ENCODE measurements at regions not wholly inside any gene's neighbourhood (a gene's known extent, or its start where the extent isn't known, plus 50 kb on each side); places are given as distances from the start of the nearest gene placed in this dataset.

- Mint-ChIP-seq H3K27me3 (no peaks in the 10 kb centered on the region), H3K4me3 (no peak overlapping the region), H3K9me3 (peaks cover 10% of the 10 kb centered on the region), H3K36me3 (ENCODE audit: low read depth) (peaks cover 3% of the 10 kb centered on the region), H3K4me1 (ENCODE audit: low read depth) (no peaks in the 10 kb centered on the region), H3K27ac (no peak overlapping the region)
- no peaks in the 10 kb centered on the region for H3K27me3 ChIP-seq (ENCODE audit: control insufficient read depth in 1 of 2, insufficient read depth in 2 of 2, low read length in 2 of 2)
- H3K4me3 ChIP-seq (ENCODE audit: low read length), result no peak overlapping the region
- H3K36me3 ChIP-seq (ENCODE audit: insufficient read depth, low read length), result no peaks in the 10 kb centered on the region
- no peaks in the 10 kb centered on the region for H3K4me1 ChIP-seq (ENCODE audit: insufficient read depth, low read length)
- no peak overlapping the region for H3K27ac ChIP-seq (ENCODE audit: low read depth in 1 of 2, low read length in 2 of 2)
- peaks cover 3 to 18% of the 10 kb centered on the region in 2 experiments for H3K9me3 ChIP-seq (ENCODE audit: control insufficient read depth in 1 of 2, insufficient read depth in 1 of 2, low read length in 2 of 2)
- TF ChIP-seq, protein P1, sequence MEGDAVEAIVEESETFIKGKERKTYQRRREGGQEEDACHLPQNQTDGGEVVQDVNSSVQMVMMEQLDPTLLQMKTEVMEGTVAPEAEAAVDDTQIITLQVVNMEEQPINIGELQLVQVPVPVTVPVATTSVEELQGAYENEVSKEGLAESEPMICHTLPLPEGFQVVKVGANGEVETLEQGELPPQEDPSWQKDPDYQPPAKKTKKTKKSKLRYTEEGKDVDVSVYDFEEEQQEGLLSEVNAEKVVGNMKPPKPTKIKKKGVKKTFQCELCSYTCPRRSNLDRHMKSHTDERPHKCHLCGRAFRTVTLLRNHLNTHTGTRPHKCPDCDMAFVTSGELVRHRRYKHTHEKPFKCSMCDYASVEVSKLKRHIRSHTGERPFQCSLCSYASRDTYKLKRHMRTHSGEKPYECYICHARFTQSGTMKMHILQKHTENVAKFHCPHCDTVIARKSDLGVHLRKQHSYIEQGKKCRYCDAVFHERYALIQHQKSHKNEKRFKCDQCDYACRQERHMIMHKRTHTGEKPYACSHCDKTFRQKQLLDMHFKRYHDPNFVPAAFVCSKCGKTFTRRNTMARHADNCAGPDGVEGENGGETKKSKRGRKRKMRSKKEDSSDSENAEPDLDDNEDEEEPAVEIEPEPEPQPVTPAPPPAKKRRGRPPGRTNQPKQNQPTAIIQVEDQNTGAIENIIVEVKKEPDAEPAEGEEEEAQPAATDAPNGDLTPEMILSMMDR (IDR thresholded peaks at IDR 0.05), result no peak
- intact Hi-C loops (cut with DNase I, micrococcal nuclease), result no loop called here
- ATAC-seq (ENCODE audit: poor library complexity) (no peak), DNase-seq (no peak)
- CTCF ChIA-PET, result no interaction called here
- POLR2A ChIA-PET, result no interaction called here
Measured at GRCh38 chr12:19710811-19711793, 271.8 kb downstream of the AEBP2 start.

DNA sequence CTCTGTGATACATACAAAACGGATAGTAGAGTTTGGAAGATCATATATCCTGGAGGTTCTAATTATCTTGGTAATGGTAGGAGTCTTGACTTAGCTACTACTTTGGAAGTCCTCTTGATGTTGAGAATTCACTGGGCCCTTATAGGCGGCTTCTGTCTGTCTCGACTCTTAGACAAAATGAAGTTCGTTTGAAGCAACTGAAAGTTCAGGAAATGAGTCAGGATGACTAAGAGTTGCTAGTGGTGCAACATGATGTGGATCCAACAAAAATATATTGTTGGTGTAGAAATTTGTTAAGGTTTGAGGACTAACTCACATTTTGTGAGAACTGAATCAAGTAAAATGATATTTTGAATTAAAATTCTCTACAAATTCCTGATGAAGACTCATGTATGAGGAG is 272.7 kb downstream of the AEBP2 start:
- peaks cover 3 to 9% of the 10 kb centered on the region in 2 experiments for H3K9me3 ChIP-seq (ENCODE audit: control insufficient read depth in 1 of 2, insufficient read depth in 1 of 2, low read length in 2 of 2)
- no peaks in the 10 kb centered on the region for H3K27me3 Mint-ChIP-seq
- no peak for ATAC-seq (ENCODE audit: poor library complexity)

GRCh38 chr12:19718401-19718800 is 279.1 kb downstream of the AEBP2 start:
- intact Hi-C loops (cut with DNase I, micrococcal nuclease), result no loop called here
- no peaks in the 10 kb centered on the region for H3K27me3 ChIP-seq (ENCODE audit: control insufficient read depth in 1 of 2, insufficient read depth in 2 of 2, low read length in 2 of 2)
- no peak overlapping the region for H3K27ac Mint-ChIP-seq
- no peak overlapping the region for H3K27ac ChIP-seq (ENCODE audit: low read depth in 1 of 2, low read length in 2 of 2)
- H3K36me3 ChIP-seq (ENCODE audit: insufficient read depth, low read length), result no peaks in the 10 kb centered on the region
- H3K9me3 ChIP-seq (ENCODE audit: control insufficient read depth in 1 of 2, insufficient read depth in 1 of 2, low read length in 2 of 2), result no peaks in the 10 kb centered on the region
- no peak overlapping the region for H3K4me3 Mint-ChIP-seq
- ChIA-PET POLR2A (no interaction called here), CTCF (no interaction called here)
- TF ChIP-seq, protein P1 (IDR thresholded peaks at IDR 0.05), result no peak
- no peak for DNase-seq
- H3K4me1 Mint-ChIP-seq (ENCODE audit: low read depth), result no peaks in the 10 kb centered on the region
- no peak overlapping the region for H3K4me3 ChIP-seq (ENCODE audit: low read length)
- no peaks in the 10 kb centered on the region for H3K4me1 ChIP-seq (ENCODE audit: insufficient read depth, low read length)
- no peaks in the 10 kb centered on the region for H3K36me3 Mint-ChIP-seq (ENCODE audit: low read depth)
- ATAC-seq (ENCODE audit: poor library complexity), result no peak
- H3K27me3 Mint-ChIP-seq, result peaks cover 16% of the 10 kb centered on the region
- no peaks in the 10 kb centered on the region for H3K9me3 Mint-ChIP-seq

More for the DNA sequence above, 272.7 kb downstream of the AEBP2 start:
- Mint-ChIP-seq H3K36me3 (ENCODE audit: low read depth) (no peaks in the 10 kb centered on the region), H3K4me1 (ENCODE audit: low read depth) (no peaks in the 10 kb centered on the region), H3K4me3 (no peak overlapping the region), H3K9me3 (peaks cover 6% of the 10 kb centered on the region), H3K27ac (no peak overlapping the region)
- Histone ChIP-seq H3K36me3 (ENCODE audit: insufficient read depth, low read length) (no peaks in the 10 kb centered on the region), H3K27me3 (ENCODE audit: control insufficient read depth in 1 of 2, insufficient read depth in 2 of 2, low read length in 2 of 2) (no peaks in the 10 kb centered on the region), H3K27ac (ENCODE audit: low read depth in 1 of 2, low read length in 2 of 2) (no peak overlapping the region), H3K4me1 (ENCODE audit: insufficient read depth, low read length) (no peaks in the 10 kb centered on the region), H3K4me3 (ENCODE audit: low read length) (no peak overlapping the region)
- DNase-seq, result no peak
- CTCF ChIA-PET, result no interaction called here
- POLR2A ChIA-PET, result no interaction called here
- TF ChIP-seq, protein P1 (IDR thresholded peaks at IDR 0.05), result no peak
- intact Hi-C loops (cut with DNase I, micrococcal nuclease), result no loop called here

Data from CD4-positive, alpha-beta T cell (primary cell).